ENCODE measurements at regions not wholly inside any gene's neighbourhood (a gene's known extent, or its start where the extent isn't known, plus 50 kb on each side); places are given as distances from the start of the nearest gene placed in this dataset.

- TF ChIP-seq EZH2phosphoT487 (IDR thresholded peaks at IDR 0.05; ENCODE audit: insufficient read depth, low read depth): no peak
- no peak for TF ChIP-seq EZH2 (IDR thresholded peaks at IDR 0.05; ENCODE audit: insufficient read depth, poor library complexity, severe bottlenecking)
These were observed 112.1 kb downstream of the AKR1D1 start for GRCh38 chr7:138188290-138188858.
